Hepatocyte (in vitro differentiated cells): ENCODE measurements at regions not wholly inside any gene's neighbourhood (a gene's known extent, or its start where the extent isn't known, plus 50 kb on each side); places are given as distances from the start of the nearest gene placed in this dataset.

Experiments used
- DNase-seq: peaks from one replicate; pipeline ENCODE4 v3.0.0-alpha.2; 2016; ENCODE audit warnings: low spot score
- H2AFZ ChIP-seq: fragments of 200-600 bp; sonication (generic); 2 replicates; pipeline ENCODE4 v1.6.0; 2016; ENCODE audit warnings: antibody characterized with exemption, mild to moderate bottlenecking
- H3K27ac ChIP-seq: fragments of 200-600 bp; sonication (generic); 2 replicates; pipeline ENCODE4 v1.5.1; 2016; ENCODE audit warnings: mild to moderate bottlenecking
- H3K27me3 ChIP-seq: fragments of 200-600 bp; sonication (generic); 2 replicates; pipeline ENCODE4 v1.6.1; 2016
- H3K36me3 ChIP-seq: fragments of 200-600 bp; sonication (generic); replicated peaks from 2 replicates; pipeline ENCODE4 v1.5.1; 2016; ENCODE audit warnings: low read depth; ENCODE audit not compliant: insufficient read depth
- H3K4me1 ChIP-seq: fragments of 200-600 bp; sonication (generic); 2 replicates; pipeline ENCODE4 v1.5.1; 2016; ENCODE audit warnings: mild to moderate bottlenecking, moderate library complexity; ENCODE audit not compliant: insufficient read depth
- H3K4me2 ChIP-seq: fragments of 200-600 bp; sonication (generic); 2 replicates; pipeline ENCODE4 v1.6.0; 2016
- H3K4me3 ChIP-seq: fragments of 200-600 bp; sonication (generic); 2 replicates; pipeline ENCODE4 v1.5.1; 2016; ENCODE audit warnings: mild to moderate bottlenecking
- H3K79me2 ChIP-seq: fragments of 200-600 bp; sonication (generic); 2 replicates; pipeline ENCODE4 v1.6.0; 2017; ENCODE audit warnings: mild to moderate bottlenecking
- H3K9me2 ChIP-seq: fragments of 200-600 bp; sonication (generic); replicated peaks from 2 replicates; pipeline ENCODE4 v1.6.0; 2017; ENCODE audit warnings: mild to moderate bottlenecking; ENCODE audit not compliant: insufficient read depth
- H3K9me3 ChIP-seq: fragments of 200-600 bp; sonication (generic); 2 replicates; pipeline ENCODE4 v1.5.1; 2016; ENCODE audit warnings: low read depth, mild to moderate bottlenecking
- H4K20me1 ChIP-seq: fragments of 200-600 bp; sonication (generic); 2 replicates; pipeline ENCODE4 v1.6.0; 2016; ENCODE audit warnings: mild to moderate bottlenecking; ENCODE audit not compliant: insufficient read depth, poor library complexity, severe bottlenecking
- CTCF ChIP-seq: fragments of 200-600 bp; sonication (generic); IDR thresholded peaks from 2 replicates; pipeline ENCODE4 v1.5.1; 2016; ENCODE audit warnings: antibody characterized with exemption, mild to moderate bottlenecking; ENCODE audit not compliant: poor library complexity
- EZH2 ChIP-seq: fragments of 200-600 bp; sonication (generic); IDR thresholded peaks from 2 replicates; pipeline ENCODE4 v1.6.1; 2016; ENCODE audit warnings: antibody characterized with exemption, mild to moderate bottlenecking, borderline replicate concordance
- EZH2phosphoT487 ChIP-seq: fragments of 200-600 bp; sonication (generic); IDR thresholded peaks from one replicate; pipeline ENCODE4 v1.6.1; 2018; ENCODE audit warnings: antibody characterized with exemption, mild to moderate bottlenecking, low read depth, moderate library complexity; ENCODE audit not compliant: unreplicated experiment, severe bottlenecking
- WGBS: methylation state at CpG from one replicate; pipeline ENCODE4 v1.1.6; 2016; ENCODE audit warnings: low lambda C conversion rate; ENCODE audit errors: missing lambda C conversion rate; 5-methylcytosine and 5-hydroxymethylcytosine counted together

- no peak overlapping the region for H3K4me2 ChIP-seq
- DNase-seq, result no peak
- no peaks in the 10 kb centered on the region for H3K9me2 ChIP-seq
- no peak overlapping the region for H3K4me3 ChIP-seq
- H3K27me3 ChIP-seq, result no peaks in the 10 kb centered on the region
- H2AFZ ChIP-seq, result no peak overlapping the region
- no peaks in the 10 kb centered on the region for H3K4me1 ChIP-seq
- WGBS, result 88% methylated on average over 2 of the region's 2 CpGs
- H3K79me2 ChIP-seq, result no peaks in the 10 kb centered on the region
- no peaks in the 10 kb centered on the region for H4K20me1 ChIP-seq
- H3K27ac ChIP-seq, result no peak overlapping the region
- no peak for TF ChIP-seq EZH2phosphoT487
- TF ChIP-seq CTCF, result peak; percentile 29
- H3K36me3 ChIP-seq, result no peaks in the 10 kb centered on the region
- no peaks in the 10 kb centered on the region for H3K9me3 ChIP-seq
These were observed 433.7 kb downstream of the BCL11A start for GRCh38 chr2:60119778-60120177.

- H3K36me3 ChIP-seq, result no peaks in the 10 kb centered on the region
- H3K4me2 ChIP-seq, result no peak overlapping the region
- no peaks in the 10 kb centered on the region for H3K9me2 ChIP-seq
- no peak overlapping the region for H3K27ac ChIP-seq
- DNase-seq, result no peak
- 96% methylated on average over 1 of the region's 1 CpG for WGBS
- no peaks in the 10 kb centered on the region for H3K9me3 ChIP-seq
- no peaks in the 10 kb centered on the region for H3K79me2 ChIP-seq
- H2AFZ ChIP-seq, result no peak overlapping the region
- H3K4me3 ChIP-seq, result no peak overlapping the region
- H3K27me3 ChIP-seq, result no peaks in the 10 kb centered on the region
- no peak for TF ChIP-seq CTCF
- TF ChIP-seq EZH2, result no peak
- TF ChIP-seq EZH2phosphoT487, result no peak
- H4K20me1 ChIP-seq, result no peaks in the 10 kb centered on the region
- H3K4me1 ChIP-seq, result no peaks in the 10 kb centered on the region
These were observed 434.5 kb downstream of the BCL11A start for GRCh38 chr2:60118917-60119316.

GRCh38 chr2:60118061-60118460, 435.4 kb downstream of the BCL11A start:
- Histone ChIP-seq H3K9me3 (no peaks in the 10 kb centered on the region), H3K4me2 (no peak overlapping the region), H3K9me2 (no peaks in the 10 kb centered on the region), H3K27me3 (no peaks in the 10 kb centered on the region), H3K4me1 (no peaks in the 10 kb centered on the region), H3K79me2 (no peaks in the 10 kb centered on the region), H4K20me1 (no peaks in the 10 kb centered on the region), H2AFZ (no peak overlapping the region), H3K36me3 (no peaks in the 10 kb centered on the region), H3K4me3 (no peak overlapping the region), H3K27ac (no peak overlapping the region)
- DNase-seq, result no peak
- TF ChIP-seq CTCF, result no peak
- no peak for TF ChIP-seq EZH2
- TF ChIP-seq EZH2phosphoT487, result no peak
- 76% methylated on average over 1 of the region's 1 CpG for WGBS
